Fibroblast of pulmonary artery (primary cell): ENCODE measurements at regions not wholly inside any gene's neighbourhood (a gene's known extent, or its start where the extent isn't known, plus 50 kb on each side); places are given as distances from the start of the nearest gene placed in this dataset.
"Not testable (repeated sequence)": the region's sequence is repeated elsewhere in the genome, so short reads cannot be mapped to it uniquely, and the experiment has no call there.

ENCODE experiments used
- DNase-seq: peaks from one replicate; pipeline ENCODE4 v3.0.0-alpha.2; 2010; ENCODE audit warnings: low read depth
- H3K4me3 ChIP-seq: replicated peaks from 2 replicates; pipeline ENCODE4 v1.5.1; 2011; ENCODE audit warnings: low read depth, mild to moderate bottlenecking, control low read depth, low read length, moderate library complexity
- TF ChIP-seq, protein P1 (sequence below): IDR thresholded peaks from 2 replicates; pipeline ENCODE4 v1.5.1; 2011; ENCODE audit warnings: mild to moderate bottlenecking, control low read depth, low read length, inconsistent platforms; ENCODE audit errors: missing control alignments

DNA sequence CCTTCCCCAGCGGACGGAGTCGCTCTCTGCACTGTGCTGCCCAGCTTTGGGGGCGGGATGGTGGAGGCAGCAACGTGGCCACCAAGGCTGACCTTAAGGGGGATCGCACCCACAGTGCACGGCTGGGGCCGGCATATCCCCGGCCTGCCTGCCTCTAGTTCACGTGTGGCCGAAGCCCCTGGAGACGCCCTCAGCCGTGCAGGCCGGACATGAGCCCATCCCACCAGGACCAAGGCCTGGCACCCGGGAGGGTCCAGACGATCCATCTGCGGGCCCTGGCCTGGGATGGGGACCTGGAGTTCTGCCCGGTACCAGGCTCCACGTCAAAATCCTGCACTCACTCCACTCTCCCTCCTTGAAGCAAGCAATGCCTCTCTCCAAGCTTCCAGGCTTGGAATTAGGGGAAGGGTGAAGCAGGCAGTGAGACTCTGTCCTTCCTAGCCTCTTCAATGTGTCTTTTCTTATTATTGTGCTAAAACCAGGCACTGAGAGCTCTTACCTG, 520.8 kb downstream of the REEP3 start:
- TF ChIP-seq, protein P1, sequence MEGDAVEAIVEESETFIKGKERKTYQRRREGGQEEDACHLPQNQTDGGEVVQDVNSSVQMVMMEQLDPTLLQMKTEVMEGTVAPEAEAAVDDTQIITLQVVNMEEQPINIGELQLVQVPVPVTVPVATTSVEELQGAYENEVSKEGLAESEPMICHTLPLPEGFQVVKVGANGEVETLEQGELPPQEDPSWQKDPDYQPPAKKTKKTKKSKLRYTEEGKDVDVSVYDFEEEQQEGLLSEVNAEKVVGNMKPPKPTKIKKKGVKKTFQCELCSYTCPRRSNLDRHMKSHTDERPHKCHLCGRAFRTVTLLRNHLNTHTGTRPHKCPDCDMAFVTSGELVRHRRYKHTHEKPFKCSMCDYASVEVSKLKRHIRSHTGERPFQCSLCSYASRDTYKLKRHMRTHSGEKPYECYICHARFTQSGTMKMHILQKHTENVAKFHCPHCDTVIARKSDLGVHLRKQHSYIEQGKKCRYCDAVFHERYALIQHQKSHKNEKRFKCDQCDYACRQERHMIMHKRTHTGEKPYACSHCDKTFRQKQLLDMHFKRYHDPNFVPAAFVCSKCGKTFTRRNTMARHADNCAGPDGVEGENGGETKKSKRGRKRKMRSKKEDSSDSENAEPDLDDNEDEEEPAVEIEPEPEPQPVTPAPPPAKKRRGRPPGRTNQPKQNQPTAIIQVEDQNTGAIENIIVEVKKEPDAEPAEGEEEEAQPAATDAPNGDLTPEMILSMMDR = no peak
- H3K4me3 ChIP-seq = no peak overlapping the region
- no peak for DNase-seq

DNA sequence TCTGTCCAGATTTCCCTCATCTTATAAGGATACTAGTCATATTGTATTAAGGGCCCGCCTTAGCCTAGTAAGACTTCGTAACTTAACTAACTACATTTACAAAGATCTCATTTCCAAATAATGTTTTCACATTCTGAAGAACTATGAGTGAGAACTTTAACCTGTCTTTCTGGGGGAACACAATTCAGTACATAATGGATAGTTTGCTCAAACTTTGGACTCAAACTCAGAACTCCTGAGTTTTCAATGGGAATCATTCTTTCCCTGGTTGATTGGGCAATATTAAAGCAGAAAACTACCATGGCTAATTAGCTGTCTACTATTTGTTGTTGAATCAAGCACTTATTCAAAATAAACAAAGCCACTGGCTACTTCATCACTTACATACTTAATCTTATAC, 522.9 kb downstream of the REEP3 start:
- no peak for DNase-seq
- TF ChIP-seq, protein P1 = no peak
- H3K4me3 ChIP-seq = no peak overlapping the region

DNA sequence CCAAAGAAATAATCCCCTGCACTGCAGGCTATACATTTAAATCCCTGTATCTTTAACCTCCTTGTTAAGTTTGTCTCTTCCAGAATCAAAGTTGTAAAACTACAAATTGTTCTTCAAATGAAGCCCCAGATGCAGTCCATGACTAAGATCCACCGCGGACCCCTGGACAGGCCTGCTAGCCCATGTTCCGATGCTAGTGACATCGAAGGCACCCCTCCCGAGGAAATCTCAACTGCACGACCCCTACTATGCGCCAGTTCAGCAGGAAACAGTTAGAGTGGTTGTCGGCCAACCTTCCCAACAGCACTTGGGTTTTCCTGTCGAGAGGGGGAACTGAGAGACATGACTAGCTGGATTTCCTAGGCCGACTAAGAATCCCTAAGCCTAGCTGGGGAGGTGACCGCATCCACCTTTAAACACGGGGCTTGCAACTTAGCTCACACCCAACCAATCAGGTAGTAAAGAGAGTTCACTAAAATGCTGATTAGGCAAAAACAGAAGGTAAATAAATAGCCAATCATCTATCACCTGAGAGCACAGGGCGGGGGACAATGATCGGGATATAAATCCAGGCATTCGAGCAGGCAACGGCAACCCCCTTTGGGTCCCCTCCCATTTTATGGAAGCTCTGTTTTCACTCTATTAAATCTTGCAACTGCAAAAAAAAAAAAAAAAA, 523.9 kb downstream of the REEP3 start:
- DNase-seq = not testable (repeated sequence)

DNA sequence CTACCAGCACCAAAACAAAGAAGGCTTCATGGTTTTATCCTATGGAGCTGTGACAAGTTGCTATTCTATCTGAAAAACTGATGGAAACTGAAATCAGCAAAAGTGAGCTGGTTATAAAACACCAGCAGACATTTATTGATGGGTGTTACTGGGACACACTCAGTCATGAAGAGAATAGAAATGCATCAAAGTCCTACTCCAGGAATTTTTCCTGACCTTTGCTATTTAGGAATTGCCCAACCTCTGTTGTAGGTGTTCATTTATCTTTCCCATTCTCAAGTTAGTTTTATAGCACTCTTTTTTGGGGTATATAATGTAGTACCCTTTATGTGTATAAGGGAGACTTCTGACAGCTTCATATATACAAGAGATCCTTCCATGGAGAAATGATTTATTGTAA, 533.2 kb downstream of the REEP3 start:
- DNase-seq = no peak
- TF ChIP-seq, protein P1 = no peak
- H3K4me3 ChIP-seq = no peak overlapping the region

More for the DNA sequence above, 523.9 kb downstream of the REEP3 start:
- H3K4me3 ChIP-seq = not testable (repeated sequence)

DNA sequence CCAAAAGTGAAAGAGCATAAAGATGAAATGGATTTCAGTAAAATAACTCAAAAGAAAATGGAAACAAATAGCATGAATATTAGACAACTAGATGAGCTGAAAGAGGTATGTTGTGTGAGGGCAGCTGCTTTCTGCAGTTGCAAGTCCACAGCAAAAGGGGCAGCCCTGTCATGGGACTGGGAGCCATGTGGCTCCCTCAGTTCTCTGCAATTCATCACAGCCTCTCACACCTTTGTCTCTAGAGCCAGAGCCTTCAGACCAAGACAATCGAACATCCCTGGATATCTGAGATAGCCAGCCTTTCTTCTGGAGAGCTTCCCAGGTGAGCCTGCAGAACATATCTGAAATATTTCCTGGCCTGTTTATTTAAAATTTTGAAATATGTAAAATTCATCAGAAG, 538.7 kb downstream of the REEP3 start:
- DNase-seq = no peak
- H3K4me3 ChIP-seq = no peak overlapping the region
- TF ChIP-seq, protein P1 = no peak

DNA sequence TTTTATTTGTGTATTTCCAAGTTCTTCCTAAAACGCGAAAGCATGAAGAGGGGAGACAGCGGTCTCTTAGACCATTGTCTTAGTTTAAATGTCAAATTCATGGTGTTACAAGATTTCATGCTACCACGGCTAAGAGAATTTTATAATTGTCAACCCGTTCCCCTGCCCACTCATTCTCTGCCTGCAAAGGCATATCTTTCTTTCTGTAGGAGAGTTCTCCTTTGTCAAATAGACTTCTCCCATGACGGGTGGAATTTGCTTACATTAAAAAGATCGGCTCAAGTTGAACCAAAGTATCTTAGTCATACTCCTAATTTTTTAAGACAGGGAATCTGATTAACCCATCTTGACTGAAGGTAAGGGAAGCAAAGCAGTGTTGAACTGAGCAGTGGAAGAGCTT, 539.2 kb downstream of the REEP3 start:
- no peak overlapping the region for H3K4me3 ChIP-seq
- no peak for DNase-seq
- TF ChIP-seq, protein P1 = no peak

DNA sequence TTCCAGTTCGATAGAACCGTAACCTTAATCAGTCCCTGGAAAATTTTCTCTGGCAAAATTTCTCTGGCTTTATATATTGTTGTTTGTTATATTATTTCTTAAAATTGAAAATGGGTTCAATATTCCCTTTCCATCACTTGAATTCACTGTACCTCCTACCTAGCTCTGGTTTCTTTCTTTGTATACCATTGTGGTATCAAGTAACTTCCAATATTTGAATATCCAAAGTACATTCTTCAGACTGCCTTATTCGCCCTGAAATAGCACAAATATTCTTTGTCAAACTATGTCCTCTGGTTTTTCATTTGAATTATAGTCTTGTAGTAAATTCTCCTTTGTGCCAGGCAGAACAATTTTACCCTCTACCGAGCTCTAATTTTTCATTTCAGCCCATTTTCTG, 541.6 kb downstream of the REEP3 start:
- TF ChIP-seq, protein P1 = no peak
- no peak overlapping the region for H3K4me3 ChIP-seq
- DNase-seq = no peak
